Activated naive CD4-positive, alpha-beta T cell treated with anti-CD3 and anti-CD28 coated beads for 36 hours (primary cell): ENCODE measurements at regions not wholly inside any gene's neighbourhood (a gene's known extent, or its start where the extent isn't known, plus 50 kb on each side); places are given as distances from the start of the nearest gene placed in this dataset.
"Not testable (repeated sequence)": the region's sequence is repeated elsewhere in the genome, so short reads cannot be mapped to it uniquely, and the experiment has no call there.

Experiments
- CTCF ChIA-PET: fragments of 350-600 bp; sonication (Branson Sonifier 250); formaldehyde crosslinking; loops from one replicate; lab custom pipeline; 2021; ENCODE audit warnings: antibody characterized with exemption; lab: Charles Lee
- DNase-seq: peaks from one replicate; pipeline ENCODE4 v3.0.0-alpha.2; 2020
- H3K27ac Mint-ChIP-seq: one replicate; pipeline ENCODE4 v1.8.0; 2021; ENCODE audit warnings: mild to moderate bottlenecking, mixed read lengths
- H3K27me3 Mint-ChIP-seq: one replicate; pipeline ENCODE4 v1.8.0; 2021; ENCODE audit warnings: low read depth, mixed read lengths
- H3K36me3 Mint-ChIP-seq: one replicate; pipeline ENCODE4 v1.8.0; 2021; ENCODE audit warnings: low read depth, mixed read lengths
- H3K4me1 Mint-ChIP-seq: one replicate; pipeline ENCODE4 v1.8.0; 2021; ENCODE audit warnings: low read depth, mixed read lengths
- H3K4me3 Mint-ChIP-seq: one replicate; pipeline ENCODE4 v1.8.0; 2021; ENCODE audit warnings: mild to moderate bottlenecking, moderate library complexity, mixed read lengths
- H3K9me3 Mint-ChIP-seq: one replicate; pipeline ENCODE4 v1.8.0; 2021; ENCODE audit warnings: mixed read lengths
- intact Hi-C: fragments of 100-400 bp; cut with micrococcal nuclease; formaldehyde crosslinking; loops from one replicate; pipeline ENCODE4 v1.15.1; 2023

GRCh38 chr4:120209706-120210105 is 143.1 kb upstream of the MAD2L1 start:
- no peak for DNase-seq
- H3K36me3 Mint-ChIP-seq = no peaks in the 10 kb centered on the region
- CTCF ChIA-PET = no interaction called here
- H3K4me1 Mint-ChIP-seq = no peaks in the 10 kb centered on the region
- intact Hi-C loops = no loop called here
- H3K9me3 Mint-ChIP-seq = no peaks in the 10 kb centered on the region
- no peak overlapping the region for H3K27ac Mint-ChIP-seq
- H3K4me3 Mint-ChIP-seq = no peak overlapping the region
- H3K27me3 Mint-ChIP-seq = peaks cover 15% of the 10 kb centered on the region

GRCh38 chr4:120207021-120207420 is 140.4 kb upstream of the MAD2L1 start:
- Mint-ChIP-seq H3K4me3 (no peak overlapping the region), H3K36me3 (no peaks in the 10 kb centered on the region), H3K9me3 (no peaks in the 10 kb centered on the region), H3K27ac (no peak overlapping the region), H3K4me1 (no peaks in the 10 kb centered on the region), H3K27me3 (peaks cover 10% of the 10 kb centered on the region)
- DNase-seq = no peak
- intact Hi-C loops = no loop called here
- CTCF ChIA-PET = no interaction called here

DNA sequence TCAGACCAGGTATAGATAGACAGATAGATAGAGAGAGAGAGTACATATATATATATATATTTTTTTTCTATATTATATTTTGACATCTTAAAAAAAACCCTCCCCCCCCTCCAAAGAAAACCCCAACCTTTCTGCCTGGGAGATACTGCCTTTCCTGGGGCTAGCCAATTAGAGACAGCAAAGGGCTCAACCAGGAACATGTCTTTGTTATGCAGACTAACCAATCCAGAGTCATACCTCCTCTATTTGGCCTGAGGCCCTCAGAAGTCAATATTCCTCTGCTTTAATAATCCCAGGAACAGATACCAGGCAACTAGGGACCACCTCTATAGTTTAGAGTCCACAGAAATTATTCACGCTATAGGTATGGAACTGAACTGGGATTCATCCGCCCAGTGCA is 135.6 kb upstream of the MAD2L1 start:
- CTCF ChIA-PET = no interaction called here
- no peak for DNase-seq
- no peak overlapping the region for H3K4me3 Mint-ChIP-seq
- no peaks in the 10 kb centered on the region for H3K36me3 Mint-ChIP-seq
- no peaks in the 10 kb centered on the region for H3K9me3 Mint-ChIP-seq
- intact Hi-C loops = no loop called here
- H3K4me1 Mint-ChIP-seq = no peaks in the 10 kb centered on the region
- peaks cover 9% of the 10 kb centered on the region for H3K27me3 Mint-ChIP-seq
- H3K27ac Mint-ChIP-seq = no peak overlapping the region

- CTCF ChIA-PET, H3K36me3 Mint-ChIP-seq, H3K4me1 Mint-ChIP-seq, DNase-seq, H3K9me3 Mint-ChIP-seq, H3K4me3 Mint-ChIP-seq, H3K27ac Mint-ChIP-seq, intact Hi-C loops: not testable (repeated sequence)
- peaks cover 10% of the 10 kb centered on the region for H3K27me3 Mint-ChIP-seq
Measured at GRCh38 chr4:120200573-120201110, 134.0 kb upstream of the MAD2L1 start.

- H3K36me3 Mint-ChIP-seq = no peaks in the 10 kb centered on the region
- CTCF ChIA-PET = no interaction called here
- no peak for DNase-seq
- H3K9me3 Mint-ChIP-seq = no peaks in the 10 kb centered on the region
- no peaks in the 10 kb centered on the region for H3K4me1 Mint-ChIP-seq
- H3K27me3 Mint-ChIP-seq = peaks cover 9% of the 10 kb centered on the region
- no peak overlapping the region for H3K27ac Mint-ChIP-seq
- H3K4me3 Mint-ChIP-seq = no peak overlapping the region
- intact Hi-C loops = no loop called here
Measured at GRCh38 chr4:120198411-120198810, 131.8 kb upstream of the MAD2L1 start.

- peaks cover 19% of the 10 kb centered on the region for H3K27me3 Mint-ChIP-seq
- peaks cover 6% of the 10 kb centered on the region for H3K9me3 Mint-ChIP-seq
- no peak overlapping the region for H3K4me3 Mint-ChIP-seq
- H3K36me3 Mint-ChIP-seq = peaks cover 1% of the 10 kb centered on the region
- intact Hi-C loops = no loop called here
- CTCF ChIA-PET = no interaction called here
- H3K4me1 Mint-ChIP-seq = no peaks in the 10 kb centered on the region
- DNase-seq = no peak
- H3K27ac Mint-ChIP-seq = no peak overlapping the region
Measured at GRCh38 chr4:120177603-120178002, 111.0 kb upstream of the MAD2L1 start.

GRCh38 chr4:120175272-120175671 is 108.6 kb upstream of the MAD2L1 start:
- H3K4me3 Mint-ChIP-seq = no peak overlapping the region
- no peak for DNase-seq
- peaks cover 6% of the 10 kb centered on the region for H3K9me3 Mint-ChIP-seq
- CTCF ChIA-PET = no interaction called here
- H3K27me3 Mint-ChIP-seq = peaks cover 20% of the 10 kb centered on the region
- H3K27ac Mint-ChIP-seq = no peak overlapping the region
- H3K36me3 Mint-ChIP-seq = peaks cover 1% of the 10 kb centered on the region
- intact Hi-C loops = no loop called here
- H3K4me1 Mint-ChIP-seq = no peaks in the 10 kb centered on the region

GRCh38 chr4:120163895-120164294 is 97.2 kb upstream of the MAD2L1 start:
- Mint-ChIP-seq H3K9me3 (no peaks in the 10 kb centered on the region), H3K27ac (no peak overlapping the region), H3K36me3 (no peaks in the 10 kb centered on the region), H3K4me3 (no peak overlapping the region), H3K4me1 (no peaks in the 10 kb centered on the region), H3K27me3 (no peaks in the 10 kb centered on the region)
- CTCF ChIA-PET = no interaction called here
- DNase-seq = no peak
- intact Hi-C loops = no loop called here

DNA sequence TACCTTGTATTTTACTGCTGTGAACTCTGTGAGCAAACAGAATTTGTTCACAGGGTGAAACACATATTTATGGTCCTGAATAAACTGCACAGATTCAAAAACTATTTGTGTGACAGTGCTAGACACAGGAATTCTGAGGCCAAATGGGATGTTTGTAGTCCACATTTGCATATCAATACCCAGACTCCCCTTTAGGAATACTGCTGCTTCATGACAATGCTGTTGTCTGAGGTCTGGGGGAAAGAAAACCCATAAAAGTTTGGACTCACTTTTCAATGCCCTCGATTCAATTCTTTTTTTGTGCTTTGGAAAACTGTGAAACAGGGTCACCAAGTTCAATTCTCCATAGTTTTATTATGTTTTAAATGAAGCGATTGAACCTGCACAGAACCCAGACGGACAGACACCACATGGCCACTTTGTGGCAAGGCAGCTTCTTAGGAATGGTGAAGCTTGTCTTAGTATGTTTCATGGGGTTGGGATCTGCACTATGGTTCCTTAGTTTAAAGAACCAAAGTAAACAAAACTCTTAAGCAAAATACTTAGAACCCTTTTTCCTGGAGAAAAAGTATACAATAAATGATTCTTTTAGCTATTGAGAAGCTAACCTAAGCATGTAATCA is 92.3 kb upstream of the MAD2L1 start:
- no peaks in the 10 kb centered on the region for H3K27me3 Mint-ChIP-seq
- H3K27ac Mint-ChIP-seq = no peak overlapping the region
- H3K4me1 Mint-ChIP-seq = no peaks in the 10 kb centered on the region
- no peaks in the 10 kb centered on the region for H3K9me3 Mint-ChIP-seq
- DNase-seq = no peak
- no peaks in the 10 kb centered on the region for H3K36me3 Mint-ChIP-seq
- H3K4me3 Mint-ChIP-seq = no peak overlapping the region
- intact Hi-C loops = loop anchor here (5.0 kb wide), 3 partner anchors 818 to 1093 kb away; no protein-coding TSS in a partner anchor
- CTCF ChIA-PET = no interaction called here

DNA sequence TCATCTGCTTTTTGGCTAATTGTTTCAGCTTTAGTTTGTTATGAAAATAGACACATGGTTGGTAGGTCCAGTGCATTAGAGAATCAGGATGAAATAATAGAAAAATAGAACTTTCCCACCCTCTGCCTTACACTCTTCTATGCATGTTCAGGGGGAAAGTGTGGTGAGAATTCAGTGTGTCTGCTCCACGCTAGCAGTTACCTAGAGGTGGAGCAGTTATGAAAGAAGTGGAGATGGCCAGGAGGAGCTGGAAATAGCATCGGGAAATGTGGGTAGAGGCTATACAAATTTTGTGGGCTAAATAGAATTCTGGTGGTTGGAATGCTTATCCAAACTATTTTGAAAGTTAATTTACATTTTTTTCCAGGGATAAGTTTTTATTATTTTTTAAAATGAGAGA is 91.4 kb upstream of the MAD2L1 start:
- Mint-ChIP-seq H3K9me3 (no peaks in the 10 kb centered on the region), H3K36me3 (no peaks in the 10 kb centered on the region), H3K4me3 (no peak overlapping the region), H3K4me1 (no peaks in the 10 kb centered on the region), H3K27ac (no peak overlapping the region), H3K27me3 (no peaks in the 10 kb centered on the region)
- DNase-seq = no peak
- intact Hi-C loops = loop anchor here (5.0 kb wide), 3 partner anchors 819 to 1094 kb away; no protein-coding TSS in a partner anchor
- CTCF ChIA-PET = no interaction called here

GRCh38 chr4:120156120-120156718 is 89.6 kb upstream of the MAD2L1 start:
- peak; percentile 32 for DNase-seq
- no peak overlapping the region for H3K4me3 Mint-ChIP-seq
- H3K4me1 Mint-ChIP-seq = no peaks in the 10 kb centered on the region
- intact Hi-C loops = loop anchor here (1.0 to 5.0 kb wide), 9 partner anchors 85 to 1150 kb away; no protein-coding TSS in a partner anchor
- CTCF ChIA-PET = interaction anchor here (0.7 to 1.0 kb wide), 2 partner anchors 9 to 34 kb away, joined by 3 to 4 read pairs; no protein-coding TSS in a partner anchor
- H3K27ac Mint-ChIP-seq = no peak overlapping the region
- no peaks in the 10 kb centered on the region for H3K36me3 Mint-ChIP-seq
- H3K9me3 Mint-ChIP-seq = no peaks in the 10 kb centered on the region
- no peaks in the 10 kb centered on the region for H3K27me3 Mint-ChIP-seq

- H3K9me3 Mint-ChIP-seq = no peaks in the 10 kb centered on the region
- H3K4me3 Mint-ChIP-seq = no peak overlapping the region
- H3K36me3 Mint-ChIP-seq = no peaks in the 10 kb centered on the region
- no peak overlapping the region for H3K27ac Mint-ChIP-seq
- DNase-seq = no peak
- no peaks in the 10 kb centered on the region for H3K4me1 Mint-ChIP-seq
- intact Hi-C loops = loop anchor here (5.0 kb wide), 3 partner anchors 822 to 1097 kb away; no protein-coding TSS in a partner anchor
- H3K27me3 Mint-ChIP-seq = no peaks in the 10 kb centered on the region
- CTCF ChIA-PET = interaction anchor here (0.7 to 1.1 kb wide), 7 partner anchors 33 to 975 kb away, joined by 3 to 5 read pairs (median 3); no protein-coding TSS in a partner anchor
Measured at GRCh38 chr4:120155287-120155686, 88.6 kb upstream of the MAD2L1 start.

DNA sequence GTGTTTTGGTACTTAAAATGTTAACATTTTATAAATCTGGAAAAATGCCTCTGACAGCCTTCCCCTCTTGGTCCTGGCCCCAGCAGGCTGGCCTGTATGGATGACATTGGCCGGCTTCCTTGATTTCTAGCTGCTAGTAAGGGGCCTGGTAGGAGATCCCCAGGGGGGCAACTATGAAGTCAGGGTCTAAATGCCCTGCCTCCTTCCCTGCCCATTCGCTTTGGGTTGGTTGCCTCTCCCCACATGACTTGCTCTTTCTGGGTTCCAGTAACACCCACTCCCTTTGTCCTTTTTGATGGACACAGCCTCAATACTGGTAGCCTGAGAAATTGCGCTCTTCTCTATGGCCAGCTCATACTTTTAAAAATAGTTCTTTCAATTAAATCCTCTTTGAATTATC is 78.0 kb upstream of the MAD2L1 start:
- CTCF ChIA-PET = interaction anchor here (0.6 kb wide), 1 partner anchor 9 kb away, joined by 3 read pairs; no protein-coding TSS in a partner anchor
- H3K4me3 Mint-ChIP-seq = no peak overlapping the region
- no peaks in the 10 kb centered on the region for H3K27me3 Mint-ChIP-seq
- DNase-seq = no peak
- H3K4me1 Mint-ChIP-seq = no peaks in the 10 kb centered on the region
- no peak overlapping the region for H3K27ac Mint-ChIP-seq
- intact Hi-C loops = no loop called here
- H3K9me3 Mint-ChIP-seq = no peaks in the 10 kb centered on the region
- H3K36me3 Mint-ChIP-seq = no peaks in the 10 kb centered on the region
